HEK293T (cell line): ENCODE measurements at regions not wholly inside any gene's neighbourhood (a gene's known extent, or its start where the extent isn't known, plus 50 kb on each side); places are given as distances from the start of the nearest gene placed in this dataset.

Experiments
- ARNT ChIP-seq: fragments of 450-650 bp; IDR thresholded peaks from 2 replicates; pipeline ENCODE4 v1.6.1; 2017; ENCODE audit warnings: mild to moderate bottlenecking
- BHLHE40 ChIP-seq: fragments of 450-650 bp; IDR thresholded peaks from 2 replicates; pipeline ENCODE4 v1.6.1; 2016; ENCODE audit warnings: mild to moderate bottlenecking, moderate library complexity, borderline replicate concordance
- ELF4 ChIP-seq: fragments of 450-650 bp; IDR thresholded peaks from 2 replicates; pipeline ENCODE4 v1.6.1; 2017; ENCODE audit warnings: antibody characterized with exemption
- FOXK2 ChIP-seq: fragments of 450-650 bp; IDR thresholded peaks from 2 replicates; pipeline ENCODE4 v1.6.1; 2016; ENCODE audit warnings: mild to moderate bottlenecking
- FOXM1 ChIP-seq: fragments of 450-650 bp; IDR thresholded peaks from 2 replicates; pipeline ENCODE4 v1.6.1; 2017; ENCODE audit warnings: mild to moderate bottlenecking, borderline replicate concordance
- LEF1 ChIP-seq: fragments of 450-650 bp; IDR thresholded peaks from 2 replicates; pipeline ENCODE4 v1.6.1; 2017; ENCODE audit warnings: mild to moderate bottlenecking, borderline replicate concordance
- NFRKB ChIP-seq: fragments of 450-650 bp; IDR thresholded peaks from 2 replicates; pipeline ENCODE4 v1.6.1; 2016; ENCODE audit warnings: mild to moderate bottlenecking, moderate library complexity
- SP1 ChIP-seq: fragments of 450-650 bp; IDR thresholded peaks from 2 replicates; pipeline ENCODE4 v1.6.1; 2017
- SUZ12 ChIP-seq: fragments of 450-650 bp; IDR thresholded peaks from 2 replicates; pipeline ENCODE4 v1.6.1; 2016; ENCODE audit warnings: mild to moderate bottlenecking
- ZNF384 ChIP-seq: fragments of 450-650 bp; IDR thresholded peaks from 2 replicates; pipeline ENCODE4 v1.6.1; 2016

- no peak for TF ChIP-seq NFRKB
- TF ChIP-seq SP1 = no peak
- no peak for TF ChIP-seq LEF1
- no peak for TF ChIP-seq ELF4
- no peak for TF ChIP-seq ARNT
- no peak for TF ChIP-seq FOXK2
- no peak for TF ChIP-seq SUZ12
- TF ChIP-seq BHLHE40 = no peak
- TF ChIP-seq FOXM1 = no peak
- TF ChIP-seq ZNF384 = no peak
Observed at GRCh38 chr20:63128956-63129355, 87.0 kb downstream of the YTHDF1 start.
